H9 (cell line): ENCODE measurements at regions not wholly inside any gene's neighbourhood (a gene's known extent, or its start where the extent isn't known, plus 50 kb on each side); places are given as distances from the start of the nearest gene placed in this dataset.

ENCODE experiments used
- DNase-seq: peaks from one replicate; pipeline ENCODE4 v3.0.0-alpha.2; 2017
- H2AFZ ChIP-seq: one replicate; pipeline ENCODE4 v1.6.1; 2013; ENCODE audit warnings: mild to moderate bottlenecking, low read length, control low read depth, moderate library complexity
- H2AK5ac ChIP-seq: 2 replicates; pipeline ENCODE4 v1.6.1; 2013; ENCODE audit warnings: low read length, control low read depth, mixed read lengths; ENCODE audit not compliant: insufficient read length
- H2BK120ac ChIP-seq: one replicate; pipeline ENCODE4 v1.6.1; 2013; ENCODE audit warnings: low read depth, mild to moderate bottlenecking, low read length, control low read depth, inconsistent platforms; ENCODE audit not compliant: poor library complexity, severe bottlenecking
- H2BK12ac ChIP-seq: 2 replicates; pipeline ENCODE4 v1.6.1; 2013; ENCODE audit warnings: low read length, control low read depth, mixed read lengths, low read depth; ENCODE audit not compliant: insufficient read length
- H2BK15ac ChIP-seq: 2 replicates; pipeline ENCODE4 v1.6.1; 2013; ENCODE audit warnings: low read depth, low read length, control low read depth
- H2BK20ac ChIP-seq: one replicate; pipeline ENCODE4 v1.6.1; 2013; ENCODE audit warnings: low read depth, mild to moderate bottlenecking, low read length, control low read depth, inconsistent platforms; ENCODE audit not compliant: poor library complexity, severe bottlenecking
- H2BK5ac ChIP-seq: 2 replicates; pipeline ENCODE4 v1.6.1; 2013; ENCODE audit warnings: low read length, control low read depth, mixed read lengths; ENCODE audit not compliant: insufficient read length
- H3K14ac ChIP-seq: 2 replicates; pipeline ENCODE4 v1.6.1; 2013; ENCODE audit warnings: low read length, control low read depth; ENCODE audit not compliant: insufficient read depth
- H3K18ac ChIP-seq: 2 replicates; pipeline ENCODE4 v1.6.1; 2013; ENCODE audit warnings: low read depth, mild to moderate bottlenecking, mixed read lengths, low read length, control low read depth; ENCODE audit not compliant: insufficient read length
- H3K23ac ChIP-seq: 2 replicates; pipeline ENCODE4 v1.6.1; 2013; ENCODE audit warnings: low read length, control low read depth, mixed read lengths, low read depth; ENCODE audit not compliant: insufficient read length
- H3K23me2 ChIP-seq: 2 replicates; pipeline ENCODE4 v1.6.1; 2013; ENCODE audit warnings: low read depth, mild to moderate bottlenecking, mixed read lengths, low read length, control low read depth; ENCODE audit not compliant: insufficient read length, poor library complexity, severe bottlenecking
- H3K27ac ChIP-seq: 2 replicates; pipeline ENCODE4 v1.5.1; 2013; ENCODE audit warnings: low read length, control low read depth, mixed read lengths, low read depth; ENCODE audit not compliant: insufficient read length
- H3K27me3 ChIP-seq: 2 replicates; pipeline ENCODE4 v1.6.1; 2013; ENCODE audit warnings: low read length, control low read depth, inconsistent platforms; ENCODE audit not compliant: insufficient read depth
- H3K4ac ChIP-seq: 2 replicates; pipeline ENCODE4 v1.6.1; 2013; ENCODE audit warnings: low read depth, mild to moderate bottlenecking, control low read depth, inconsistent platforms, low read length, moderate library complexity
- H3K4me1 ChIP-seq: 2 replicates; pipeline ENCODE4 v1.6.1; 2013; ENCODE audit warnings: low read length, control low read depth, inconsistent platforms; ENCODE audit not compliant: insufficient read depth
- H3K4me2 ChIP-seq: 2 replicates; pipeline ENCODE4 v1.6.1; 2013; ENCODE audit warnings: low read length, control low read depth, mixed read lengths; ENCODE audit not compliant: insufficient read length, insufficient read depth
- H3K56ac ChIP-seq: 2 replicates; pipeline ENCODE4 v1.6.1; 2013; ENCODE audit warnings: low read depth, mild to moderate bottlenecking, mixed read lengths, low read length, control low read depth; ENCODE audit not compliant: insufficient read length
- H3K79me1 ChIP-seq: 2 replicates; pipeline ENCODE4 v1.6.1; 2013; ENCODE audit warnings: low read depth, mild to moderate bottlenecking, moderate library complexity, low read length, control low read depth, inconsistent platforms; ENCODE audit not compliant: insufficient read depth, poor library complexity, severe bottlenecking
- H3K79me2 ChIP-seq: 2 replicates; pipeline ENCODE4 v1.6.1; 2013; ENCODE audit warnings: low read length, control low read depth, inconsistent platforms; ENCODE audit not compliant: insufficient read depth
- H3K9ac ChIP-seq: 2 replicates; pipeline ENCODE4 v1.6.1; 2013; ENCODE audit warnings: low read length, control low read depth, mixed read lengths; ENCODE audit not compliant: insufficient read length; ENCODE audit errors: extremely low read depth
- H3K9me3 ChIP-seq: one replicate; pipeline ENCODE4 v1.6.1; 2013; ENCODE audit warnings: low read depth, low read length, inconsistent platforms; ENCODE audit not compliant: control insufficient read depth
- H3T11ph ChIP-seq: one replicate; pipeline ENCODE4 v1.6.1; 2013; ENCODE audit warnings: mild to moderate bottlenecking, low read length, control low read depth, inconsistent platforms
- H4K20me1 ChIP-seq: one replicate; pipeline ENCODE4 v1.6.1; 2013; ENCODE audit not compliant: control insufficient read depth, insufficient read length, insufficient read depth
- H4K5ac ChIP-seq: 2 replicates; pipeline ENCODE4 v1.6.1; 2013; ENCODE audit warnings: low read depth, mild to moderate bottlenecking, mixed read lengths, low read length, control low read depth; ENCODE audit not compliant: insufficient read length
- H4K8ac ChIP-seq: replicated peaks from 2 replicates; pipeline ENCODE4 v1.6.1; 2013; ENCODE audit warnings: low read length, control low read depth, mixed read lengths, low read depth; ENCODE audit not compliant: insufficient read length
- H4K91ac ChIP-seq: 2 replicates; pipeline ENCODE4 v1.6.1; 2013; ENCODE audit warnings: low read depth, mild to moderate bottlenecking, moderate library complexity, mixed read lengths, low read length, control low read depth; ENCODE audit not compliant: insufficient read length
- H3K27ac Mint-ChIP-seq, 3 experiments: 2 replicates in 2 of 3; 3 replicates in 1 of 3; pipeline ENCODE4 v1.8.0; 2020 to 2021; ENCODE audit warnings: mixed read lengths in 3 of 3, mild to moderate bottlenecking in 1 of 3, moderate library complexity in 1 of 3
- H3K27me3 Mint-ChIP-seq: 2 replicates; pipeline ENCODE4 v1.8.0; 2021; ENCODE audit warnings: low read depth, mild to moderate bottlenecking, moderate library complexity, mixed read lengths
- H3K36me3 Mint-ChIP-seq, 3 experiments: 2 replicates in 2 of 3; 3 replicates in 1 of 3; pipeline ENCODE4 v1.8.0; 2020 to 2021; ENCODE audit warnings: low read depth in 3 of 3, mixed read lengths in 3 of 3; ENCODE audit not compliant: insufficient read depth in 1 of 3
- H3K4me1 Mint-ChIP-seq, 2 experiments: 2 replicates each; pipeline ENCODE4 v1.8.0; 2020; ENCODE audit warnings: mixed read lengths in 2 of 2
- H3K4me3 Mint-ChIP-seq, 2 experiments: 2 replicates in 1 of 2; 3 replicates in 1 of 2; pipeline ENCODE4 v1.8.0; 2020 to 2021; ENCODE audit warnings: mild to moderate bottlenecking in 2 of 2, mixed read lengths in 2 of 2, moderate library complexity in 1 of 2
- H3K9me3 Mint-ChIP-seq, 2 experiments: 2 replicates in 1 of 2; 3 replicates in 1 of 2; pipeline ENCODE4 v1.8.0; 2020; ENCODE audit warnings: mild to moderate bottlenecking in 2 of 2, mixed read lengths in 2 of 2, moderate library complexity in 1 of 2
- WGBS: extraction: QIAGEN DNeasy Blood & Tissue Kit; methylation state at CpG from one replicate; pipeline ENCODE4 v1.1.7; 2013; ENCODE audit warnings: missing lambda C conversion rate, low lambda C conversion rate, mixed read lengths; ENCODE audit not compliant: insufficient read length; ENCODE audit errors: extremely low coverage; 5-methylcytosine and 5-hydroxymethylcytosine counted together
- TF ChIP-seq, protein P1 (sequence below): fragments of 200-600 bp; sonication (generic); conservative IDR thresholded peaks from 3 replicates; pipeline ENCODE4 v1.8.0; 2021; ENCODE audit warnings: antibody characterized with exemption, mild to moderate bottlenecking

DNA sequence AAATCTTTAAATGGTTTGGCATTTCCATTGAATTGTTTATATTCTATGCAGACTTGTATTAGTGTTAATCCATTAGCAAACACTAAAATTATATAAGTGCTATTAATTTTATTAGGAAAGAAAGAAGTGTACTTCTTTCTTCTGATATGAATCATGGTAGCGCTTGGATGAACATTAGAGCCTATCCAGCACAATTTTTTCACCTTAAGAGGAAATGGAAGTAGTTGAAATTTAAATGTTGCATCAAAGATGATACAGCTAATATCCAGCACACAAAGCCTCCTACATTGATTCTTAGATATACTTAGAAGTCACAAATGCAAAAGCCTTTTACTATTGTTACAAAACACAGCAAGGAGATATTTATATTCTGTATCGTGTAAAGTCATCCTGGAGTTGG lies 174.5 kb downstream of the AHR start:
- Histone ChIP-seq H3K4ac (no peak overlapping the region), H4K8ac (no peak overlapping the region), H4K5ac (no peak overlapping the region), H3K23ac (no peak overlapping the region), H4K20me1 (no peaks in the 10 kb centered on the region), H2BK15ac (no peak overlapping the region), H3T11ph (no peak overlapping the region), H3K27ac (no peak overlapping the region), H2AFZ (no peak overlapping the region), H3K23me2 (no peaks in the 10 kb centered on the region), H2BK120ac (no peak overlapping the region), H2BK5ac (no peak overlapping the region), H2BK12ac (no peak overlapping the region), H3K18ac (no peak overlapping the region), H3K4me1 (no peaks in the 10 kb centered on the region), H3K79me1 (no peaks in the 10 kb centered on the region), H3K79me2 (no peaks in the 10 kb centered on the region), H3K9ac (no peak overlapping the region), H4K91ac (no peak overlapping the region), H3K4me2 (no peak overlapping the region), H3K27me3 (no peaks in the 10 kb centered on the region), H2AK5ac (no peak overlapping the region), H3K56ac (no peak overlapping the region), H2BK20ac (no peak overlapping the region), H3K9me3 (no peaks in the 10 kb centered on the region), H3K14ac (no peak overlapping the region)
- WGBS = no CpG with 5 or more reads among the region's 2 CpGs
- H3K4me1 Mint-ChIP-seq = no peaks in the 10 kb centered on the region
- no peak overlapping the region for H3K4me3 Mint-ChIP-seq
- DNase-seq = no peak
- peaks cover 0 to 5% (median 0%) of the 10 kb centered on the region in 3 experiments; a peak in 1 of 7 replicates for H3K36me3 Mint-ChIP-seq
- H3K9me3 Mint-ChIP-seq = 0 out of 5 replicates have a peak, but pooled peaks cover 0 to 2% of the 10 kb centered on the region in 2 experiments
- no peaks in the 10 kb centered on the region for H3K27me3 Mint-ChIP-seq
- TF ChIP-seq, protein P1, sequence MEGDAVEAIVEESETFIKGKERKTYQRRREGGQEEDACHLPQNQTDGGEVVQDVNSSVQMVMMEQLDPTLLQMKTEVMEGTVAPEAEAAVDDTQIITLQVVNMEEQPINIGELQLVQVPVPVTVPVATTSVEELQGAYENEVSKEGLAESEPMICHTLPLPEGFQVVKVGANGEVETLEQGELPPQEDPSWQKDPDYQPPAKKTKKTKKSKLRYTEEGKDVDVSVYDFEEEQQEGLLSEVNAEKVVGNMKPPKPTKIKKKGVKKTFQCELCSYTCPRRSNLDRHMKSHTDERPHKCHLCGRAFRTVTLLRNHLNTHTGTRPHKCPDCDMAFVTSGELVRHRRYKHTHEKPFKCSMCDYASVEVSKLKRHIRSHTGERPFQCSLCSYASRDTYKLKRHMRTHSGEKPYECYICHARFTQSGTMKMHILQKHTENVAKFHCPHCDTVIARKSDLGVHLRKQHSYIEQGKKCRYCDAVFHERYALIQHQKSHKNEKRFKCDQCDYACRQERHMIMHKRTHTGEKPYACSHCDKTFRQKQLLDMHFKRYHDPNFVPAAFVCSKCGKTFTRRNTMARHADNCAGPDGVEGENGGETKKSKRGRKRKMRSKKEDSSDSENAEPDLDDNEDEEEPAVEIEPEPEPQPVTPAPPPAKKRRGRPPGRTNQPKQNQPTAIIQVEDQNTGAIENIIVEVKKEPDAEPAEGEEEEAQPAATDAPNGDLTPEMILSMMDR = no peak
- H3K27ac Mint-ChIP-seq = no peak overlapping the region
